Choroid plexus epithelial cell (primary cell): ENCODE measurements at regions not wholly inside any gene's neighbourhood (a gene's known extent, or its start where the extent isn't known, plus 50 kb on each side); places are given as distances from the start of the nearest gene placed in this dataset.
"Not testable (repeated sequence)": the region's sequence is repeated elsewhere in the genome, so short reads cannot be mapped to it uniquely, and the experiment has no call there.

Experiments
- DNase-seq: peaks from one replicate; pipeline ENCODE4 v3.0.0-alpha.2; 2010; ENCODE audit warnings: low read depth
- H3K4me3 ChIP-seq: 2 replicates; pipeline ENCODE4 v1.5.1; 2011; ENCODE audit warnings: low read depth, mild to moderate bottlenecking, control low read depth, low read length, moderate library complexity
- CTCF ChIP-seq: conservative IDR thresholded peaks from 2 replicates; pipeline ENCODE4 v1.5.1; 2011; ENCODE audit warnings: low read depth, mild to moderate bottlenecking, control low read depth, inconsistent platforms, low read length, moderate library complexity

GRCh38 chr4:177494791-177495190, 52.6 kb upstream of the AGA start:
- DNase-seq, result no peak
- H3K4me3 ChIP-seq, result no peak overlapping the region
- TF ChIP-seq CTCF, result no peak

- DNase-seq, H3K4me3 ChIP-seq: not testable (repeated sequence)
Observed at GRCh38 chr4:177495626-177496025, 53.4 kb upstream of the AGA start.

- no peak overlapping the region for H3K4me3 ChIP-seq
- DNase-seq, result no peak
- TF ChIP-seq CTCF, result no peak
Observed at GRCh38 chr4:177499537-177499936, 57.3 kb upstream of the AGA start.

GRCh38 chr4:177505171-177505615, 63.0 kb upstream of the AGA start:
- no peak for DNase-seq
- H3K4me3 ChIP-seq, result no peak overlapping the region
- TF ChIP-seq CTCF, result no peak

- DNase-seq, result no peak
- no peak overlapping the region for H3K4me3 ChIP-seq
- TF ChIP-seq CTCF, result no peak
Observed at GRCh38 chr4:177508662-177509061, 66.4 kb upstream of the AGA start.

- TF ChIP-seq CTCF, result no peak
- no peak overlapping the region for H3K4me3 ChIP-seq
- no peak for DNase-seq
Observed at GRCh38 chr4:177509226-177509745, 67.0 kb upstream of the AGA start.

GRCh38 chr4:177511611-177512010, 69.4 kb upstream of the AGA start:
- no peak for TF ChIP-seq CTCF
- H3K4me3 ChIP-seq, result no peak overlapping the region
- DNase-seq, result no peak
